IMR-90 (cell line): ENCODE measurements at regions not wholly inside any gene's neighbourhood (a gene's known extent, or its start where the extent isn't known, plus 50 kb on each side); places are given as distances from the start of the nearest gene placed in this dataset.

Experiments used
- ATAC-seq: fragments of 200-7000 bp; cut with Tn5 transposase; 2 replicates; pipeline ENCODE4 v1.9.1; 2020; ENCODE audit warnings: low read depth, mild to moderate bottlenecking, moderate library complexity
- BruUV-seq: library from RNA; stranded (reverse); fragments of 400-500 nt; replicated peaks from 2 replicates; lab custom pipeline; 2021; lab: Mats Ljungman, UMichigan
- CTCF ChIA-PET: fragments of 300-600 bp; formaldehyde crosslinking; extraction: SDS; loops from one replicate; lab custom pipeline; 2021; ENCODE audit warnings: antibody characterized with exemption; lab: Yijun Ruan, JAX
- POLR2A ChIA-PET: fragments of 300-600 bp; sonication (Branson Sonifier 250); formaldehyde crosslinking; loops from one replicate; lab custom pipeline; 2022; ENCODE audit warnings: antibody characterized with exemption; ENCODE audit not compliant: unreplicated experiment; lab: Charles Lee
- DNase-seq: peaks from one replicate; pipeline ENCODE4 v3.0.0; 2013
- H2AFZ ChIP-seq: replicated peaks from 2 replicates; pipeline ENCODE3; 2013; ENCODE audit warnings: low read length, mild to moderate bottlenecking; ENCODE audit not compliant: poor library complexity
- H2AK5ac ChIP-seq: 2 replicates; pipeline ENCODE4 v1.6.1; 2013; ENCODE audit warnings: low read depth, low read length, inconsistent platforms
- H2AK9ac ChIP-seq: replicated peaks from 2 replicates; pipeline ENCODE3; 2013; ENCODE audit warnings: mild to moderate bottlenecking, low read depth, low read length, moderate library complexity; ENCODE audit not compliant: poor library complexity
- H2BK120ac ChIP-seq: 2 replicates; pipeline ENCODE4 v1.6.1; 2013; ENCODE audit warnings: low read depth, low read length, inconsistent platforms
- H2BK15ac ChIP-seq: 3 replicates; pipeline ENCODE4 v1.6.1; 2013; ENCODE audit warnings: low read depth, low read length, inconsistent platforms
- H2BK20ac ChIP-seq: 2 replicates; pipeline ENCODE4 v1.6.1; 2013; ENCODE audit warnings: low read depth, mild to moderate bottlenecking, inconsistent platforms, low read length, moderate library complexity
- H2BK5ac ChIP-seq: 2 replicates; pipeline ENCODE4 v1.6.1; 2013; ENCODE audit warnings: mild to moderate bottlenecking, low read depth, low read length, inconsistent platforms; ENCODE audit not compliant: poor library complexity, severe bottlenecking
- H3K14ac ChIP-seq: replicated peaks from 2 replicates; pipeline ENCODE4 v1.6.1; 2013; ENCODE audit warnings: low read depth, low read length, inconsistent platforms
- H3K18ac ChIP-seq: 2 replicates; pipeline ENCODE4 v1.6.1; 2013; ENCODE audit warnings: low read depth, low read length, control low read depth
- H3K23ac ChIP-seq: 2 replicates; pipeline ENCODE4 v1.6.1; 2013; ENCODE audit warnings: low read depth, low read length, inconsistent platforms
- H3K27ac ChIP-seq: 2 replicates; pipeline ENCODE4 v1.5.1; 2013; ENCODE audit warnings: mild to moderate bottlenecking, control low read depth, low read length; ENCODE audit not compliant: insufficient read depth
- H3K27me3 ChIP-seq: 2 replicates; pipeline ENCODE4 v1.6.1; 2013; ENCODE audit warnings: low read length; ENCODE audit not compliant: control insufficient read depth, insufficient read depth
- H3K36me3 ChIP-seq: 2 replicates; pipeline ENCODE4 v1.6.1; 2013; ENCODE audit warnings: low read length, mixed read lengths; ENCODE audit not compliant: control insufficient read depth, insufficient read depth
- H3K4ac ChIP-seq: 2 replicates; pipeline ENCODE4 v1.6.1; 2013; ENCODE audit warnings: low read depth, low read length, inconsistent platforms
- H3K4me1 ChIP-seq: 2 replicates; pipeline ENCODE4 v1.6.1; 2013; ENCODE audit warnings: low read length, mixed read lengths; ENCODE audit not compliant: control insufficient read depth, insufficient read depth
- H3K4me2 ChIP-seq: 2 replicates; pipeline ENCODE4 v1.6.1; 2013; ENCODE audit warnings: low read depth, mild to moderate bottlenecking, control low read depth, low read length, moderate library complexity
- H3K4me3 ChIP-seq: 2 replicates; pipeline ENCODE4 v1.5.1; 2013; ENCODE audit warnings: low read depth, mild to moderate bottlenecking, control low read depth, low read length, moderate library complexity; ENCODE audit not compliant: insufficient read depth
- H3K56ac ChIP-seq: 2 replicates; pipeline ENCODE4 v1.6.1; 2013; ENCODE audit warnings: low read length, inconsistent platforms; ENCODE audit not compliant: insufficient read depth; ENCODE audit errors: extremely low read depth
- H3K79me1 ChIP-seq, 2 experiments: 2 replicates each; pipeline ENCODE4 v1.6.1; 2013; ENCODE audit warnings: low read length in 2 of 2, inconsistent platforms in 1 of 2, low read depth in 1 of 2
- H3K9ac ChIP-seq: 2 replicates; pipeline ENCODE4 v1.6.1; 2013; ENCODE audit warnings: low read depth, low read length, control low read depth
- H3K9me1 ChIP-seq: 2 replicates; pipeline ENCODE4 v1.6.1; 2013; ENCODE audit warnings: low read length, inconsistent platforms; ENCODE audit not compliant: insufficient read depth
- H3K9me3 ChIP-seq: 2 replicates; pipeline ENCODE4 v1.6.1; 2013; ENCODE audit warnings: low read length; ENCODE audit not compliant: control insufficient read depth, insufficient read depth
- H4K20me1 ChIP-seq: 2 replicates; pipeline ENCODE4 v1.6.1; 2013; ENCODE audit warnings: low read length, inconsistent platforms; ENCODE audit not compliant: insufficient read depth
- H4K5ac ChIP-seq: 2 replicates; pipeline ENCODE4 v1.6.1; 2013; ENCODE audit warnings: mild to moderate bottlenecking, low read depth, low read length, control low read depth
- H4K8ac ChIP-seq, 2 experiments: 2 replicates each; pipeline ENCODE4 v1.6.1; 2013; ENCODE audit warnings: low read depth in 2 of 2, low read length in 2 of 2, control low read depth in 1 of 2, inconsistent platforms in 1 of 2
- H4K91ac ChIP-seq: 2 replicates; pipeline ENCODE4 v1.6.1; 2013; ENCODE audit warnings: low read depth, low read length, inconsistent platforms; ENCODE audit not compliant: insufficient read depth
- BHLHE40 ChIP-seq: fragments of 150-350 bp; IDR thresholded peaks from 2 replicates; pipeline ENCODE4 v1.6.1; 2016; ENCODE audit warnings: mild to moderate bottlenecking, low read depth, low read length
- CEBPB ChIP-seq: IDR thresholded peaks from 2 replicates; pipeline ENCODE4 v1.6.1; 2012; ENCODE audit warnings: low read depth, low read length, improper control_type of control experiment
- CHD1 ChIP-seq: IDR thresholded peaks from 2 replicates; pipeline ENCODE4 v1.6.1; 2012; ENCODE audit warnings: low read depth, low read length, improper control_type of control experiment
- FOS ChIP-seq: fragments of 150-350 bp; IDR thresholded peaks from 2 replicates; pipeline ENCODE4 v1.6.1; 2016; ENCODE audit warnings: low read depth, low read length
- MAFK ChIP-seq: IDR thresholded peaks from 2 replicates; pipeline ENCODE4 v1.6.1; 2012; ENCODE audit warnings: low read depth, low read length, improper control_type of control experiment
- MAZ ChIP-seq: IDR thresholded peaks from 2 replicates; pipeline ENCODE4 v1.6.1; 2012; ENCODE audit warnings: low read depth, mild to moderate bottlenecking, low read length, improper control_type of control experiment, moderate library complexity, borderline replicate concordance
- MXI1 ChIP-seq: IDR thresholded peaks from 2 replicates; pipeline ENCODE4 v1.6.1; 2012; ENCODE audit warnings: low read depth, mild to moderate bottlenecking, low read length, moderate library complexity, borderline replicate concordance
- NFE2L2 ChIP-seq: fragments of 150-350 bp; IDR thresholded peaks from 2 replicates; pipeline ENCODE4 v1.6.1; 2016; ENCODE audit warnings: low read depth, mild to moderate bottlenecking, low read length
- POLR2A ChIP-seq: IDR thresholded peaks from 2 replicates; pipeline ENCODE4 v1.6.1; 2012; ENCODE audit warnings: mild to moderate bottlenecking, low read depth, low read length
- RAD21 ChIP-seq: IDR thresholded peaks from 2 replicates; pipeline ENCODE4 v1.6.1; 2012; ENCODE audit warnings: low read length, improper control_type of control experiment
- RCOR1 ChIP-seq: IDR thresholded peaks from 2 replicates; pipeline ENCODE4 v1.6.1; 2012; ENCODE audit warnings: mild to moderate bottlenecking, low read length, improper control_type of control experiment; ENCODE audit not compliant: insufficient replicate concordance
- RFX5 ChIP-seq: IDR thresholded peaks from 2 replicates; pipeline ENCODE4 v1.8.0; 2012; ENCODE audit warnings: low read depth, mild to moderate bottlenecking, low read length, moderate library complexity
- SMC3 ChIP-seq: fragments of 150-350 bp; IDR thresholded peaks from 2 replicates; pipeline ENCODE4 v1.6.1; 2016; ENCODE audit warnings: low read depth, mild to moderate bottlenecking, antibody characterized with exemption, low read length, moderate library complexity
- WGBS, 2 experiments: methylation state at CpG; one replicate each; pipeline versions ENCODE4 v1.1.5 to v1.1.7; 2013; ENCODE audit warnings: missing lambda C conversion rate in 2 of 2; ENCODE audit not compliant: insufficient read length in 1 of 2; ENCODE audit errors: extremely low coverage in 2 of 2; 5-methylcytosine and 5-hydroxymethylcytosine counted together
- dilution Hi-C: fragments of 300-500 bp; cut with HindIII; formaldehyde crosslinking; loops from one replicate; pipeline ENCODE4 v1.14.3; 2018; ENCODE audit warnings: low sequenced_read_pairs; ENCODE audit not compliant: unreplicated experiment
- in situ Hi-C: fragments of 300-500 bp; cut with MboI; formaldehyde crosslinking; loops from 3 replicates; pipeline ENCODE4 v1.14.3; 2019; ENCODE audit warnings: low sequenced_read_pairs, inconsistent platforms, mixed read lengths
- intact Hi-C: fragments of 100-400 bp; cut with micrococcal nuclease; formaldehyde crosslinking; loops from 2 replicates; pipeline ENCODE4 v1.10.0; 2022
- TF ChIP-seq, protein P1 (sequence below): conservative IDR thresholded peaks from 2 replicates; pipeline ENCODE4 v1.5.1; 2012; ENCODE audit warnings: mild to moderate bottlenecking, low read depth, low read length, improper control_type of control experiment
- TF ChIP-seq, protein P2 (sequence below): fragments of 150-350 bp; IDR thresholded peaks from 2 replicates; pipeline ENCODE4 v1.6.1; 2016; ENCODE audit warnings: low read depth, mild to moderate bottlenecking, low read length, moderate library complexity, borderline replicate concordance
- TF ChIP-seq, protein P3 (sequence below): fragments of 150-350 bp; IDR thresholded peaks from 2 replicates; pipeline ENCODE4 v1.6.1; 2017; ENCODE audit warnings: mild to moderate bottlenecking, antibody characterized with exemption, low read length, low read depth

DNA sequence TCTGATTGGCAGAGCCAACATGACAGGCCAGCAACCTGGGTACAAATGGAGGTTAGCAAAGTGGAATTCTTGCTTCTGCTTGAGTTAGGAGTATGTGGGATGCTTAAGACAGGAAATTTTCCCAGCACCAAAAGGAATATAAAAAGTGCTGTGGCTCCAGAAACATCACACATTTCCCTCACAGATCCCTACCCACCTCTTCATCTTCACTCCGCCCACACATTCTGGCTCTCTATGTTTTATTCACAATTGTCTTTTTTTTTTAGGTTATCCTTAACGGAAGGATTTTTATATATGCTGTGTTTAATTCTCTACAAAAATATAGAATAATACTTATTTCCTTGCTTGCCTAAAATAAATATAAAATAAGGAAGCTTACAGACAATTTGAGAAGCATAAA lies 563.3 kb upstream of the HS3ST5 start:
- intact Hi-C loops (no loop called here), in situ Hi-C loops (no loop called here), dilution Hi-C loops (no loop called here)
- CTCF ChIA-PET: no interaction called here
- no peak overlapping the region for H2AFZ ChIP-seq
- no peak overlapping the region for H3K18ac ChIP-seq
- ATAC-seq: no peak
- H2AK5ac ChIP-seq: no peak overlapping the region
- WGBS, 2 experiments: no CpG with 5 or more reads among the region's 2 CpGs
- no peak overlapping the region for H3K14ac ChIP-seq
- no peak overlapping the region for H3K4ac ChIP-seq
- no peak overlapping the region for H2BK20ac ChIP-seq
- H3K27ac ChIP-seq: no peak overlapping the region
- no peak overlapping the region for H2AK9ac ChIP-seq
- no peaks in the 10 kb centered on the region for H3K27me3 ChIP-seq
- no peak overlapping the region for H3K56ac ChIP-seq
- no peak overlapping the region for H3K23ac ChIP-seq
- no TSS peak for BruUV-seq
- H4K8ac ChIP-seq: no peak overlapping the region
- no peaks in the 10 kb centered on the region for H3K9me1 ChIP-seq
- no peaks in the 10 kb centered on the region for H3K4me1 ChIP-seq
- H3K4me3 ChIP-seq: no peak overlapping the region
- no peak for DNase-seq
- no peak overlapping the region for H4K91ac ChIP-seq
- no peaks in the 10 kb centered on the region for H3K36me3 ChIP-seq
- TF ChIP-seq RFX5 (no peak), CEBPB (no peak), RCOR1 (no peak), FOS (no peak), POLR2A (no peak), MAZ (no peak), BHLHE40 (no peak), NFE2L2 (no peak), MXI1 (no peak), MAFK (no peak), CHD1 (no peak), SMC3 (no peak), RAD21 (no peak)
- TF ChIP-seq, protein P1, sequence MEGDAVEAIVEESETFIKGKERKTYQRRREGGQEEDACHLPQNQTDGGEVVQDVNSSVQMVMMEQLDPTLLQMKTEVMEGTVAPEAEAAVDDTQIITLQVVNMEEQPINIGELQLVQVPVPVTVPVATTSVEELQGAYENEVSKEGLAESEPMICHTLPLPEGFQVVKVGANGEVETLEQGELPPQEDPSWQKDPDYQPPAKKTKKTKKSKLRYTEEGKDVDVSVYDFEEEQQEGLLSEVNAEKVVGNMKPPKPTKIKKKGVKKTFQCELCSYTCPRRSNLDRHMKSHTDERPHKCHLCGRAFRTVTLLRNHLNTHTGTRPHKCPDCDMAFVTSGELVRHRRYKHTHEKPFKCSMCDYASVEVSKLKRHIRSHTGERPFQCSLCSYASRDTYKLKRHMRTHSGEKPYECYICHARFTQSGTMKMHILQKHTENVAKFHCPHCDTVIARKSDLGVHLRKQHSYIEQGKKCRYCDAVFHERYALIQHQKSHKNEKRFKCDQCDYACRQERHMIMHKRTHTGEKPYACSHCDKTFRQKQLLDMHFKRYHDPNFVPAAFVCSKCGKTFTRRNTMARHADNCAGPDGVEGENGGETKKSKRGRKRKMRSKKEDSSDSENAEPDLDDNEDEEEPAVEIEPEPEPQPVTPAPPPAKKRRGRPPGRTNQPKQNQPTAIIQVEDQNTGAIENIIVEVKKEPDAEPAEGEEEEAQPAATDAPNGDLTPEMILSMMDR: no peak
- TF ChIP-seq, protein P2, sequence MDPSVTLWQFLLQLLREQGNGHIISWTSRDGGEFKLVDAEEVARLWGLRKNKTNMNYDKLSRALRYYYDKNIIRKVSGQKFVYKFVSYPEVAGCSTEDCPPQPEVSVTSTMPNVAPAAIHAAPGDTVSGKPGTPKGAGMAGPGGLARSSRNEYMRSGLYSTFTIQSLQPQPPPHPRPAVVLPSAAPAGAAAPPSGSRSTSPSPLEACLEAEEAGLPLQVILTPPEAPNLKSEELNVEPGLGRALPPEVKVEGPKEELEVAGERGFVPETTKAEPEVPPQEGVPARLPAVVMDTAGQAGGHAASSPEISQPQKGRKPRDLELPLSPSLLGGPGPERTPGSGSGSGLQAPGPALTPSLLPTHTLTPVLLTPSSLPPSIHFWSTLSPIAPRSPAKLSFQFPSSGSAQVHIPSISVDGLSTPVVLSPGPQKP: no peak
- TF ChIP-seq, protein P3, sequence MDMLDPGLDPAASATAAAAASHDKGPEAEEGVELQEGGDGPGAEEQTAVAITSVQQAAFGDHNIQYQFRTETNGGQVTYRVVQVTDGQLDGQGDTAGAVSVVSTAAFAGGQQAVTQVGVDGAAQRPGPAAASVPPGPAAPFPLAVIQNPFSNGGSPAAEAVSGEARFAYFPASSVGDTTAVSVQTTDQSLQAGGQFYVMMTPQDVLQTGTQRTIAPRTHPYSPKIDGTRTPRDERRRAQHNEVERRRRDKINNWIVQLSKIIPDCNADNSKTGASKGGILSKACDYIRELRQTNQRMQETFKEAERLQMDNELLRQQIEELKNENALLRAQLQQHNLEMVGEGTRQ: no peak
- no peaks in the 10 kb centered on the region for H3K79me1 ChIP-seq
- H2BK15ac ChIP-seq: no peak overlapping the region
- H2BK120ac ChIP-seq: no peak overlapping the region
- no peak overlapping the region for H4K5ac ChIP-seq
- no peak overlapping the region for H3K9ac ChIP-seq
- no peak overlapping the region for H2BK5ac ChIP-seq
- POLR2A ChIA-PET: no interaction called here
- peaks cover 4% of the 10 kb centered on the region; the same call in 1 of the 2 replicates for H3K9me3 ChIP-seq
- no peaks in the 10 kb centered on the region for H4K20me1 ChIP-seq
- no peak overlapping the region for H3K4me2 ChIP-seq
